K562 (cell line): ENCODE measurements at regions not wholly inside any gene's neighbourhood (a gene's known extent, or its start where the extent isn't known, plus 50 kb on each side); places are given as distances from the start of the nearest gene placed in this dataset.

Experiments
- EGR1 ChIP-seq: fragments of 450-650 bp; conservative IDR thresholded peaks from 2 replicates; pipeline ENCODE4 v1.6.1; 2017; ENCODE audit warnings: mild to moderate bottlenecking
- FUS ChIP-seq: fragments of 200-400 bp; formaldehyde crosslinking; optimal IDR thresholded peaks from 2 replicates; pipeline ENCODE3; 2017; ENCODE audit warnings: low read depth, low read length
- LEF1 ChIP-seq: fragments of 450-650 bp; IDR thresholded peaks from 2 replicates; pipeline ENCODE4 v1.6.1; 2016; ENCODE audit warnings: mild to moderate bottlenecking
- MAFF ChIP-seq: IDR thresholded peaks from 2 replicates; pipeline ENCODE4 v1.6.1; 2012; ENCODE audit warnings: low read length, improper control_type of control experiment
- MAFK ChIP-seq: IDR thresholded peaks from 2 replicates; pipeline ENCODE4 v1.6.1; 2011; ENCODE audit warnings: low read length, improper control_type of control experiment
- NFE2 ChIP-seq: IDR thresholded peaks from 2 replicates; pipeline ENCODE4 v1.6.1; 2014; ENCODE audit warnings: antibody characterized with exemption, low read depth
- RAD21 ChIP-seq, 2 experiments: fragments of 250-450 bp in 1 of 2; fragments of 450-650 bp in 1 of 2; sonication (Bioruptor Pico) in 1 of 2; formaldehyde crosslinking in 1 of 2; IDR thresholded peaks in 1 of 2; conservative IDR thresholded peaks in 1 of 2; 2 replicates each; pipeline versions ENCODE4 v1.4.0 to v1.8.0; 2020 to 2022; ENCODE audit warnings: mild to moderate bottlenecking in 2 of 2, moderate library complexity in 1 of 2
- ZNF23 ChIP-seq: fragments of 250-450 bp; sonication (Bioruptor Pico); IDR thresholded peaks from 2 replicates; pipeline ENCODE4 v1.4.0; 2020; ENCODE audit warnings: mild to moderate bottlenecking
- ZNF316 ChIP-seq: fragments of 450-650 bp; IDR thresholded peaks from 2 replicates; pipeline ENCODE4 v1.6.1; 2016
- TF ChIP-seq, protein P1 (sequence below): fragments of 450-650 bp; formaldehyde crosslinking; IDR thresholded peaks from 2 replicates; pipeline ENCODE4 v1.4.0; 2020; ENCODE audit warnings: mild to moderate bottlenecking, moderate library complexity
- TF ChIP-seq, protein P2 (sequence below): IDR thresholded peaks from 2 replicates; pipeline ENCODE4 v1.6.1; 2012; ENCODE audit warnings: low read depth, low read length, improper control_type of control experiment, borderline replicate concordance
- TF ChIP-seq, protein P3 (sequence below): sonication (generic); formaldehyde crosslinking; IDR thresholded peaks from 2 replicates; pipeline ENCODE4 v1.8.0; 2022; ENCODE audit warnings: mild to moderate bottlenecking, missing genetic modification reagents
- TF ChIP-seq, protein P4 (sequence below): sonication (generic); formaldehyde crosslinking; IDR thresholded peaks from 2 replicates; pipeline ENCODE4 v1.8.0; 2022; ENCODE audit warnings: mild to moderate bottlenecking, low read depth, missing genetic modification reagents

DNA sequence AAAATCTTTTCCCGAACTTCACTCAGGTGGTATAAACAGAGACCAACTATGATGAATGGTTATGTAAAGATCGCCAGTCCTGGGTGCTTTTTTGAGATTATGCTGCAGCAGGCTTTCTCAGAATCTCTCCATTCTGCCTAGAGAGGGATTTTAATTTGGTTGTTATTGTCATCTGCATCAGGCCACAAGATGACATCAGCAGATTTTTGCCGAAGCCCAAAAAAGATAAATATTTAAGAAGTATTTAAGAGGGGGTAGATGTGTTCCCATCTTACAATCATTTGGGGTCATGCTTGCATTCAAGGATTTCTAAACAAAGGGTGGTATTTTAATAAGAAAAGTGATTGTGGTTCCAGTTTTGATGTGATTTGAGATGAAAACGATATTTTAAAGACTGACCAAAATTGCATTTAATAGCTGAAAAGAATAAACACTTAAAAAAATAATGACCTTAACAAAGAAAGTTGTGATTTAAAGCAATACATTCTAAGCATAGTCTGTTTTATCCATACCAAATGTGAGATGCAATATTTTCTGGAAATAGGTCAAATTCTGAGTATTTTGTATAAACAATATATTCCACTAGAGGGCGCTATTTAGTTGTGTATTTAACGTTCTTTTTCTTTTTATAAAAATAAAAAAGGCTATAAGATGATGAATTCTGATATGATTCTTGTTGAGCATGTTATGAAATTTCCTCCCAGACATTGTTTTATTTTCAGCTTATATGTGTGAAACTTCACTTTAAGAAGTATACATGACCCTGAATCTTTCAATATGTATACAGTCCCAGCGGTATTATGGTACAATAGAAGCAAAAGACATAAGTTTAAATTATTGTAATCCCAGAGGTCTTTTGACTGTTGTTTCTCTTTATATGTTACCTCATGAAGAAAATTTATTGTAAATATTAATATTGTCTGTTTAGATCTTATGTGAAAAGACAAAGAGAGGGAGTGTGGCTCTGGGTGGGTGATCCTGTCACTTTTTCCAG is 51.0 kb upstream of the ZFP64 start (continued):
- TF ChIP-seq, protein P1, sequence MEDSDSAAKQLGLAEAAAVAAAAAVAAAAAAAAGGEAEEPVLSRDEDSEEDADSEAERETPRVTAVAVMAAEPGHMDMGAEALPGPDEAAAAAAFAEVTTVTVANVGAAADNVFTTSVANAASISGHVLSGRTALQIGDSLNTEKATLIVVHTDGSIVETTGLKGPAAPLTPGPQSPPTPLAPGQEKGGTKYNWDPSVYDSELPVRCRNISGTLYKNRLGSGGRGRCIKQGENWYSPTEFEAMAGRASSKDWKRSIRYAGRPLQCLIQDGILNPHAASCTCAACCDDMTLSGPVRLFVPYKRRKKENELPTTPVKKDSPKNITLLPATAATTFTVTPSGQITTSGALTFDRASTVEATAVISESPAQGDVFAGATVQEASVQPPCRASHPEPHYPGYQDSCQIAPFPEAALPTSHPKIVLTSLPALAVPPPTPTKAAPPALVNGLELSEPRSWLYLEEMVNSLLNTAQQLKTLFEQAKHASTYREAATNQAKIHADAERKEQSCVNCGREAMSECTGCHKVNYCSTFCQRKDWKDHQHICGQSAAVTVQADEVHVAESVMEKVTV (CRISPR knock-in tag) = 0 out of 2 replicates have a peak, but pooled peaks have one; percentile 13
- TF ChIP-seq EGR1 (no peak), ZNF23 (CRISPR knock-in tag) (no peak), NFE2 (peak; percentile 49), FUS (no peak), LEF1 (no peak), MAFF (peak; percentile 59), RAD21 (CRISPR knock-in tag; conservative IDR thresholded peaks at IDR 0.05 in 1 of 2, IDR thresholded peaks at IDR 0.05 in 1 of 2) (peak; percentile 49 to 62), ZNF316 (peak; percentile 50; the same call in 1 of the 2 replicates), MAFK (peak; percentile 13; the same call in 1 of the 2 replicates)
- TF ChIP-seq, protein P2, sequence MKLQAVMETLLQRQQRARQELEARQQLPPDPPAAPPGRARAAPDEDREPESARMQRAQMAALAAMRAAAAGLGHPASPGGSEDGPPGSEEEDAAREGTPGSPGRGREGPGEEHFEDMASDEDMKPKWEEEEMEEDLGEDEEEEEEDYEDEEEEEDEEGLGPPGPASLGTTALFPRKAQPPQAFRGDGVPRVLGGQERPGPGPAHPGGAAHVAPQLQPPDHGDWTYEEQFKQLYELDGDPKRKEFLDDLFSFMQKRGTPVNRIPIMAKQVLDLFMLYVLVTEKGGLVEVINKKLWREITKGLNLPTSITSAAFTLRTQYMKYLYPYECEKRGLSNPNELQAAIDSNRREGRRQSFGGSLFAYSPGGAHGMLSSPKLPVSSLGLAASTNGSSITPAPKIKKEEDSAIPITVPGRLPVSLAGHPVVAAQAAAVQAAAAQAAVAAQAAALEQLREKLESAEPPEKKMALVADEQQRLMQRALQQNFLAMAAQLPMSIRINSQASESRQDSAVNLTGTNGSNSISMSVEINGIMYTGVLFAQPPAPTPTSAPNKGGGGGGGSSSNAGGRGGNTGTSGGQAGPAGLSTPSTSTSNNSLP = peak; percentile 66; the same call in 1 of the 2 replicates
- TF ChIP-seq, protein P3, sequence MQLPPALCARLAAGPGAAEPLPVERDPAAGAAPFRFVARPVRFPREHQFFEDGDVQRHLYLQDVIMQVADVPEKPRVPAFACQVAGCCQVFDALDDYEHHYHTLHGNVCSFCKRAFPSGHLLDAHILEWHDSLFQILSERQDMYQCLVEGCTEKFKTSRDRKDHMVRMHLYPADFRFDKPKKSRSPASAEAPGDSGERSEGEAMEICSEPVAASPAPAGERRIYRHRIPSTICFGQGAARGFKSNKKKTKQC (CRISPR knock-in tag) = no peak
- TF ChIP-seq, protein P4, sequence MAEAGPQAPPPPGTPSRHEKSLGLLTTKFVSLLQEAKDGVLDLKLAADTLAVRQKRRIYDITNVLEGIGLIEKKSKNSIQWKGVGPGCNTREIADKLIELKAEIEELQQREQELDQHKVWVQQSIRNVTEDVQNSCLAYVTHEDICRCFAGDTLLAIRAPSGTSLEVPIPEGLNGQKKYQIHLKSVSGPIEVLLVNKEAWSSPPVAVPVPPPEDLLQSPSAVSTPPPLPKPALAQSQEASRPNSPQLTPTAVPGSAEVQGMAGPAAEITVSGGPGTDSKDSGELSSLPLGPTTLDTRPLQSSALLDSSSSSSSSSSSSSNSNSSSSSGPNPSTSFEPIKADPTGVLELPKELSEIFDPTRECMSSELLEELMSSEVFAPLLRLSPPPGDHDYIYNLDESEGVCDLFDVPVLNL (CRISPR knock-in tag) = no peak
